SK-N-MC (cell line): ENCODE measurements at regions not wholly inside any gene's neighbourhood (a gene's known extent, or its start where the extent isn't known, plus 50 kb on each side); places are given as distances from the start of the nearest gene placed in this dataset.
"Not testable (repeated sequence)": the region's sequence is repeated elsewhere in the genome, so short reads cannot be mapped to it uniquely, and the experiment has no call there.

Experiments used
- EZH2 ChIP-seq: fragments of 200-600 bp; sonication (generic); IDR thresholded peaks from one replicate; pipeline ENCODE4 v1.6.1; 2017; ENCODE audit warnings: antibody characterized with exemption
- FOXP2 ChIP-seq: optimal IDR thresholded peaks from 2 replicates; pipeline ENCODE3; 2011; ENCODE audit warnings: mild to moderate bottlenecking, moderate library complexity; ENCODE audit not compliant: insufficient read depth; ENCODE audit errors: extremely low read length, control extremely low read depth
- POLR2AphosphoS5 ChIP-seq: IDR thresholded peaks from 2 replicates; pipeline ENCODE4 v1.6.1; 2012; ENCODE audit warnings: mild to moderate bottlenecking, low read depth, low read length, borderline replicate concordance

GRCh38 chrX:124788253-124788652 lies 441.9 kb downstream of the SH2D1A start:
- not testable (repeated sequence) for TF ChIP-seq EZH2, POLR2AphosphoS5, FOXP2
